Ishikawa (cell line): ENCODE measurements at regions not wholly inside any gene's neighbourhood (a gene's known extent, or its start where the extent isn't known, plus 50 kb on each side); places are given as distances from the start of the nearest gene placed in this dataset.

Experiments
- CEBPB ChIP-seq: IDR thresholded peaks from 2 replicates; pipeline ENCODE4 v1.6.1; 2012
- CREB1 ChIP-seq: IDR thresholded peaks from 2 replicates; pipeline ENCODE4 v1.6.1; 2012; ENCODE audit warnings: low read depth
- EP300 ChIP-seq: IDR thresholded peaks from 2 replicates; pipeline ENCODE4 v1.6.1; 2012; ENCODE audit warnings: borderline replicate concordance
- MAX ChIP-seq: IDR thresholded peaks from 2 replicates; pipeline ENCODE4 v1.6.1; 2012
- NFIC ChIP-seq: IDR thresholded peaks from 2 replicates; pipeline ENCODE4 v1.6.1; 2012
- RAD21 ChIP-seq: IDR thresholded peaks from 2 replicates; pipeline ENCODE4 v1.6.1; 2012; ENCODE audit warnings: low read depth
- REST ChIP-seq: IDR thresholded peaks from 2 replicates; pipeline ENCODE4 v1.6.1; 2012; ENCODE audit warnings: low read depth, mild to moderate bottlenecking
- TAF1 ChIP-seq: IDR thresholded peaks from 2 replicates; pipeline ENCODE4 v1.6.1; 2012; ENCODE audit warnings: low read depth, mild to moderate bottlenecking
- TEAD4 ChIP-seq: IDR thresholded peaks from 2 replicates; pipeline ENCODE4 v1.6.1; 2012
- USF1 ChIP-seq: IDR thresholded peaks from 2 replicates; pipeline ENCODE4 v1.6.1; 2012
- ZBTB7A ChIP-seq: IDR thresholded peaks from 2 replicates; pipeline ENCODE4 v1.6.1; 2012; ENCODE audit warnings: low read depth

- TF ChIP-seq USF1 (no peak), NFIC (no peak), CREB1 (no peak), CEBPB (no peak), TAF1 (no peak), ZBTB7A (no peak), REST (no peak), EP300 (no peak), TEAD4 (no peak), RAD21 (no peak), MAX (no peak)
Measured at GRCh38 chr1:172973424-172973823, 77.3 kb downstream of the TNFSF18 start.
